ENCODE measurements at regions not wholly inside any gene's neighbourhood (a gene's known extent, or its start where the extent isn't known, plus 50 kb on each side); places are given as distances from the start of the nearest gene placed in this dataset.

- TF ChIP-seq, protein P1, sequence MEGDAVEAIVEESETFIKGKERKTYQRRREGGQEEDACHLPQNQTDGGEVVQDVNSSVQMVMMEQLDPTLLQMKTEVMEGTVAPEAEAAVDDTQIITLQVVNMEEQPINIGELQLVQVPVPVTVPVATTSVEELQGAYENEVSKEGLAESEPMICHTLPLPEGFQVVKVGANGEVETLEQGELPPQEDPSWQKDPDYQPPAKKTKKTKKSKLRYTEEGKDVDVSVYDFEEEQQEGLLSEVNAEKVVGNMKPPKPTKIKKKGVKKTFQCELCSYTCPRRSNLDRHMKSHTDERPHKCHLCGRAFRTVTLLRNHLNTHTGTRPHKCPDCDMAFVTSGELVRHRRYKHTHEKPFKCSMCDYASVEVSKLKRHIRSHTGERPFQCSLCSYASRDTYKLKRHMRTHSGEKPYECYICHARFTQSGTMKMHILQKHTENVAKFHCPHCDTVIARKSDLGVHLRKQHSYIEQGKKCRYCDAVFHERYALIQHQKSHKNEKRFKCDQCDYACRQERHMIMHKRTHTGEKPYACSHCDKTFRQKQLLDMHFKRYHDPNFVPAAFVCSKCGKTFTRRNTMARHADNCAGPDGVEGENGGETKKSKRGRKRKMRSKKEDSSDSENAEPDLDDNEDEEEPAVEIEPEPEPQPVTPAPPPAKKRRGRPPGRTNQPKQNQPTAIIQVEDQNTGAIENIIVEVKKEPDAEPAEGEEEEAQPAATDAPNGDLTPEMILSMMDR (IDR thresholded peaks at IDR 0.05), result no peak
- TF ChIP-seq EZH2 (IDR thresholded peaks at IDR 0.05; ENCODE audit: borderline replicate concordance, insufficient read depth, low read depth, low read length, poor library complexity, severe bottlenecking), result no peak
Observed at GRCh38 chr12:83468988-83469908, 782.5 kb downstream of the TMTC2 start.

All from B cell (primary cell).